ENCODE measurements at regions not wholly inside any gene's neighbourhood (a gene's known extent, or its start where the extent isn't known, plus 50 kb on each side); places are given as distances from the start of the nearest gene placed in this dataset.

DNA sequence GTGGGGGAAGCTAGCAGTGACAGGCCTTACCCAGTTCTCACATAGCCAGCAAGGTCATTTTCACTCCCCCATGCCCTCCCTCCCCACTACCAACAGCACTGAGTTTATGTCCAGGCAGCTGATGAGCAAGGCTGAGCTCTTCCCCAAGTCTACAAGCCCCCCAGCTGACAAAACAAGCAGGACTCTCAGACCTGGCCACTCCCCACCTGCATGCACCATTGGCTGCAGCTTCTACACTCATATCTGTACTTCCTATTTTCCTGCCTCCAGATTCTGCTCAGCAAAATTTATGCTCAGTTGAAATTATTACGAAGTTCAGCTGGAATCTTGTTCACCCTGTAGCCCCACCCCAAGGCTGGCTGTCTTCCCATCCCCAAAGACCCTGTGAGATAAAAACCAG is 339.3 kb downstream of the ARL6IP6 start:
- TF ChIP-seq, protein P1, sequence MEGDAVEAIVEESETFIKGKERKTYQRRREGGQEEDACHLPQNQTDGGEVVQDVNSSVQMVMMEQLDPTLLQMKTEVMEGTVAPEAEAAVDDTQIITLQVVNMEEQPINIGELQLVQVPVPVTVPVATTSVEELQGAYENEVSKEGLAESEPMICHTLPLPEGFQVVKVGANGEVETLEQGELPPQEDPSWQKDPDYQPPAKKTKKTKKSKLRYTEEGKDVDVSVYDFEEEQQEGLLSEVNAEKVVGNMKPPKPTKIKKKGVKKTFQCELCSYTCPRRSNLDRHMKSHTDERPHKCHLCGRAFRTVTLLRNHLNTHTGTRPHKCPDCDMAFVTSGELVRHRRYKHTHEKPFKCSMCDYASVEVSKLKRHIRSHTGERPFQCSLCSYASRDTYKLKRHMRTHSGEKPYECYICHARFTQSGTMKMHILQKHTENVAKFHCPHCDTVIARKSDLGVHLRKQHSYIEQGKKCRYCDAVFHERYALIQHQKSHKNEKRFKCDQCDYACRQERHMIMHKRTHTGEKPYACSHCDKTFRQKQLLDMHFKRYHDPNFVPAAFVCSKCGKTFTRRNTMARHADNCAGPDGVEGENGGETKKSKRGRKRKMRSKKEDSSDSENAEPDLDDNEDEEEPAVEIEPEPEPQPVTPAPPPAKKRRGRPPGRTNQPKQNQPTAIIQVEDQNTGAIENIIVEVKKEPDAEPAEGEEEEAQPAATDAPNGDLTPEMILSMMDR (IDR thresholded peaks at IDR 0.05): no peak
- TF ChIP-seq ZFX (IDR thresholded peaks at IDR 0.05; ENCODE audit: borderline replicate concordance): no peak

All from 22Rv1 (cell line).